BE2C (cell line): ENCODE measurements at regions not wholly inside any gene's neighbourhood (a gene's known extent, or its start where the extent isn't known, plus 50 kb on each side); places are given as distances from the start of the nearest gene placed in this dataset.

Experiments used
- DNase-seq: peaks from one replicate; pipeline ENCODE4 v3.0.0-alpha.2; 2020
- H3K27me3 ChIP-seq: fragments of 250-450 bp; sonication (Bioruptor Pico); 2 replicates; pipeline ENCODE4 v1.5.1; 2020; ENCODE audit warnings: mild to moderate bottlenecking
- H3K36me3 ChIP-seq: fragments of 250-450 bp; sonication (Bioruptor Pico); 2 replicates; pipeline ENCODE4 v1.5.1; 2020; ENCODE audit warnings: mild to moderate bottlenecking
- H3K4me1 ChIP-seq: fragments of 250-450 bp; sonication (Bioruptor Pico); 2 replicates; pipeline ENCODE4 v1.5.1; 2020
- H3K4me3 ChIP-seq: 2 replicates; pipeline ENCODE4 v1.5.1; 2011; ENCODE audit warnings: low read depth, low read length
- H3K9me3 ChIP-seq: fragments of 250-450 bp; sonication (Bioruptor Pico); 2 replicates; pipeline ENCODE4 v1.5.1; 2020
- TF ChIP-seq, protein P1 (sequence below): IDR thresholded peaks from 2 replicates; pipeline ENCODE4 v1.5.1; 2012; ENCODE audit warnings: mild to moderate bottlenecking, low read depth, low read length

DNA sequence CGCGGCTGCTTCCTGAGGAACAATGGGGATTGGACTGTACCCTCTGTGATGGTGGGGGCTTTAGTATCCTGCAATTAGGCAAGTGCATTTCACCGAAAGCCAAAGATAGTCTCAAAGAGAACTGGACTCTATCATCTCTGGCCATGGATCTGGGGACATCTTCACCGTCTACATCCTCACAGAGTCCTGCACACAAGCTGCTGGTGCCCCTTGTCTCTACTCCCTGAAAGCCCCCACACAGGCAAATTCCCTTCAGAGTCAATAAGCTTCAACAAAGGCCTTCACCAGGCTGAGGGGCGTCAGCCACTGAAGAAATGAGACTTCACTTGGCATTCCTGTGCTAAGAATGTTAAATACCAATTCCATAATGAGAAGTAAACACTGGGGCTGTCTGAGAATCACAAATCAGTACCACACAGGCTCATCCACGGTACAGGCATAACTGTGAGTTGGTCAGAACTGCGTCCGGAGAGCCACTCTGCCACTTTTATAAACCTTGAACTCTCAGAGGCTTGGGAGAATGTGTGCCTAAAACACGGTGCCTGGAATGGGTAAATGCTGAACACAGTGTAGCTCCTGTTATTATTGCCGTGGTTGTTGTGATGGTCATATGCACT, 432.7 kb downstream of the ZNF521 start:
- Histone ChIP-seq H3K36me3 (no peaks in the 10 kb centered on the region), H3K4me1 (no peaks in the 10 kb centered on the region), H3K27me3 (no peaks in the 10 kb centered on the region), H3K4me3 (no peak overlapping the region), H3K9me3 (no peaks in the 10 kb centered on the region)
- no peak for DNase-seq
- TF ChIP-seq, protein P1, sequence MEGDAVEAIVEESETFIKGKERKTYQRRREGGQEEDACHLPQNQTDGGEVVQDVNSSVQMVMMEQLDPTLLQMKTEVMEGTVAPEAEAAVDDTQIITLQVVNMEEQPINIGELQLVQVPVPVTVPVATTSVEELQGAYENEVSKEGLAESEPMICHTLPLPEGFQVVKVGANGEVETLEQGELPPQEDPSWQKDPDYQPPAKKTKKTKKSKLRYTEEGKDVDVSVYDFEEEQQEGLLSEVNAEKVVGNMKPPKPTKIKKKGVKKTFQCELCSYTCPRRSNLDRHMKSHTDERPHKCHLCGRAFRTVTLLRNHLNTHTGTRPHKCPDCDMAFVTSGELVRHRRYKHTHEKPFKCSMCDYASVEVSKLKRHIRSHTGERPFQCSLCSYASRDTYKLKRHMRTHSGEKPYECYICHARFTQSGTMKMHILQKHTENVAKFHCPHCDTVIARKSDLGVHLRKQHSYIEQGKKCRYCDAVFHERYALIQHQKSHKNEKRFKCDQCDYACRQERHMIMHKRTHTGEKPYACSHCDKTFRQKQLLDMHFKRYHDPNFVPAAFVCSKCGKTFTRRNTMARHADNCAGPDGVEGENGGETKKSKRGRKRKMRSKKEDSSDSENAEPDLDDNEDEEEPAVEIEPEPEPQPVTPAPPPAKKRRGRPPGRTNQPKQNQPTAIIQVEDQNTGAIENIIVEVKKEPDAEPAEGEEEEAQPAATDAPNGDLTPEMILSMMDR, result no peak

DNA sequence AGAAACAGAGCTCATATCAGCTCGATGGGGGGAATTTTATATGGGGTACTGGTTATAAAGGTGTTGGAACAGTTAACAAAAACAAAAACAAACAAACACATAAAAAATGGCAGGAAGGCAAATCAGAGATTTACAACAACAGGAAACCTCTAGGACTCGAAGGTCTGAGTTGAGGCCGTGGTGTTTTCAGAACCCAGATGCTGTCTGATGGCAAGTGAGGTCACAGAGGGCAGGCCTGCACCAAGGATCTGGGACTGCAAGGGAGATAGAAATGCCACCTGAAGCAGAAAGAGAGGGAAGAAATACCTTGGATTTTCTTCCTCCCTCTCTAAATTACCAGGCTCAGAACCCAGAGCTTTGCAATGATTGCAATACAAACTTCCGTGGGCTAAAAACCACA, 429.5 kb downstream of the ZNF521 start:
- TF ChIP-seq, protein P1, result no peak
- Histone ChIP-seq H3K9me3 (no peaks in the 10 kb centered on the region), H3K27me3 (no peaks in the 10 kb centered on the region), H3K4me3 (no peak overlapping the region), H3K4me1 (no peaks in the 10 kb centered on the region), H3K36me3 (no peaks in the 10 kb centered on the region)
- DNase-seq, result no peak

DNA sequence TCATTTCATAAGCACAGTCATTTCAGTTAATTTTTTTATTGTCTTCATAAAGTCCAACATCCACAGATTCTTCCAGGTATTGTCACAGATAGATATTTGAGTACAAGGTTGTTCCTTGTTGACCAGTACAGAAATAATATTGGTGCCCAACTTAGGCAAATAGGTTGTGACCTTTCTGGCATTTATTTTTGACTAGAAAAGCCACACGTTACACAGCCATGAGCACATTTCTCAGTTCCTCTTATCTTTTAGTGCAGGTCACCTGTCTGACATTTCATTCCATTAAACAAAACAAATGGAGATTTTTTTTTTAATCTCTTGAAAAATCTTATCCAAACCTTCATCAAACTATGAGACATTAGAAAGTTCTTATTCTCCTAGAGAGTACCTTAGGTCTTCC, 428.8 kb downstream of the ZNF521 start:
- DNase-seq, result no peak
- Histone ChIP-seq H3K27me3 (no peaks in the 10 kb centered on the region), H3K36me3 (no peaks in the 10 kb centered on the region), H3K4me1 (no peaks in the 10 kb centered on the region), H3K4me3 (no peak overlapping the region), H3K9me3 (no peaks in the 10 kb centered on the region)
- TF ChIP-seq, protein P1, result no peak

DNA sequence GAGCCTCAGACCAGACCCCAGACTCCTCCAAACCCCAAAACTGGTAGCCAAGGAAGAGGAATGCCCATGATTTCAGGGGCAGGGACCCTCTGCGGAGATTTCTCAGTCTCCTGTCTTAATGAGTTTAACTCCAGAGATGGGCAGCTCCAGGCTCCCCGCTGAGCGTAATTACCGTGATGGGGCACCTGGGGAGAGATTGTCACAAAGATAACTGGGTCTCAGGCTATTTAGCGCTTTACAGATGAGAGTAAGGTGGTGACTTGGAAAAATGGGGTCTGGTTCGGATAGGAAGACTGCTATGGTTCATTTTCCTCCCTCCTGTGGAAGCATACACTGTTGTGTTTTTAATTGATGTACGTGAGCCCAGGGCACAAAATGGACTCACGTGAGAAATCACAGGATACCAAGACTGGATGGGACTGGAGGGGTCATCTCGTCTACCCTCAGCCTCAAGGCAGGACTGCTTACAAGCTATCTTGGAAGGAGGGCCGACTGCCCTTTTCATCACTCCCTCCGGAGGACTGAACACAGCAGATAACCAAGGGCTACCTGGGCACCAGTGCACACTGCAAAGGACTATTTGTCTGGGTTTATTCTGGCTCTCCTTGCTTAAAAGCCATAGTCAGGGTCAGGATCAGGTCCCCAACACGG, 427.8 kb downstream of the ZNF521 start:
- no peaks in the 10 kb centered on the region for H3K9me3 ChIP-seq
- no peaks in the 10 kb centered on the region for H3K4me1 ChIP-seq
- TF ChIP-seq, protein P1, result no peak
- H3K36me3 ChIP-seq, result no peaks in the 10 kb centered on the region
- DNase-seq, result no peak
- no peak overlapping the region for H3K4me3 ChIP-seq
- no peaks in the 10 kb centered on the region for H3K27me3 ChIP-seq

DNA sequence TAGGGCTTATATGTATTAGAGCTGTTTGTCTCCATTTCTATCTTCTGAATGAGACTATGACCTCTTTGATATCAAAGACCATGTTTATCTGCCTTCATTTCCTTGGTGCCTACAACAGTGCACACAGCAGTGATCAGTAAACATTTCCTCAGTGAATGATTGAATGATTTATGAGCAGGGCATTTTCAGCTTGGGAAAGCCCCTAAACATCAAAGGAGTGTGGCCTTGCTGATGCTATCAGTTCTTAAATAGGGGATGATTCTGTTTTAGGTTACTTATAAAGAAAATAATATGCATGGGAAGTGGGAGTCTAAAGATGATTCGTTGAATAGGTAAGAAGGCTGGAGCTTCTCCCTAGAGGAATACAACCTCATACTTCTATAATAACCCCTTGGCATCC, 425.3 kb downstream of the ZNF521 start:
- no peaks in the 10 kb centered on the region for H3K27me3 ChIP-seq

More for the DNA sequence above, 425.3 kb downstream of the ZNF521 start:
- no peaks in the 10 kb centered on the region for H3K9me3 ChIP-seq
- TF ChIP-seq, protein P1, result no peak
- no peak for DNase-seq
- no peaks in the 10 kb centered on the region for H3K36me3 ChIP-seq
- H3K4me3 ChIP-seq, result no peak overlapping the region
- H3K4me1 ChIP-seq, result no peaks in the 10 kb centered on the region
